ENCODE measurements at regions not wholly inside any gene's neighbourhood (a gene's known extent, or its start where the extent isn't known, plus 50 kb on each side); places are given as distances from the start of the nearest gene placed in this dataset.

- TF ChIP-seq CTCF (IDR thresholded peaks at IDR 0.05) (no peak), POLR2A (IDR thresholded peaks at IDR 0.05) (no peak)
These were observed 373.2 kb upstream of the FIGN start for GRCh38 chr2:164109006-164109405.
